A549 (cell line): ENCODE measurements at regions not wholly inside any gene's neighbourhood (a gene's known extent, or its start where the extent isn't known, plus 50 kb on each side); places are given as distances from the start of the nearest gene placed in this dataset.

ENCODE experiments used
- CHD4 ChIP-seq: fragments of 200-600 bp; sonication (generic); IDR thresholded peaks from 2 replicates; pipeline ENCODE4 v1.6.1; 2016; ENCODE audit warnings: antibody characterized with exemption, mild to moderate bottlenecking, borderline replicate concordance
- CTCF ChIP-seq: fragments of >200 bp; sonication (Bioruptor Twin); formaldehyde crosslinking; IDR thresholded peaks from 3 replicates; pipeline ENCODE4 v1.5.1; 2016
- EP300 ChIP-seq, 2 experiments: fragments of >200 bp; sonication (Bioruptor Twin); formaldehyde crosslinking; IDR thresholded peaks; 2 replicates in 1 of 2; 3 replicates in 1 of 2; pipeline ENCODE4 v1.6.1; 2016 to 2017
- POLR2A ChIP-seq: IDR thresholded peaks from 2 replicates; pipeline ENCODE4 v1.6.1; 2012; ENCODE audit warnings: mild to moderate bottlenecking, low read length

- TF ChIP-seq EP300 (IDR thresholded peaks at IDR 0.05) (no peak), CHD4 (no peak), CTCF (no peak), POLR2A (no peak)
These were observed 356.0 kb downstream of the BCL11B start for GRCh38 chr14:98916036-98916435.
